Left ventricle myocardium superior (tissue), 1 donor: ENCODE measurements at regions not wholly inside any gene's neighbourhood (a gene's known extent, or its start where the extent isn't known, plus 50 kb on each side); places are given as distances from the start of the nearest gene placed in this dataset.

Experiments used
- ATAC-seq: fragments of 200-7000 bp; cut with Tn5 transposase; one replicate; pipeline ENCODE4 v1.9.1; 2020; ENCODE audit warnings: mild to moderate bottlenecking, moderate library complexity
- DNase-seq: peaks from one replicate; pipeline ENCODE4 v3.0.0-alpha.2; 2020
- intact Hi-C: fragments of 100-400 bp; cut with micrococcal nuclease; formaldehyde crosslinking; loops from one replicate; pipeline ENCODE4 v1.11.0; 2022
- donor health status: DM: no; HTN: yes; CAD: no; lungs with severe emphysema.

DNA sequence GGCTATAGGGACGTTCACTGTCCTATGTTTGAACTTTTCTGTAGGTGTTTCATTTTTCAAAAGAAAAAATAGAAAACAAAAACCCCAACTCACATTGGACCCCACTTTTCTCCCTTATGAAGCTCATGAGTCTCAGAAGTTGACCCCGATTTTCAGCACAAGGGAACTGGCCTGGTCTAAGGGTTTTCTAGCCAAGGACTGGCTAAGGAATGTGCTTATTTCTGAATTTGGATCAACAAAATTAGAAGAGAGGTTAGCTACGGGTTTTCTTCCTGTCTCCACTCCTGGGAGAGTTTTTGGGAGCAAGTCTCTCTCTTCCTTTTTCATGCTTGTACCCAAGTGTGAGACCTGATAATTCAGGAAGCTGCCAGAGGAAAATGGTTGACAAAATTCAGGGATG, 453.2 kb downstream of the KLF12 start:
- intact Hi-C loops = no loop called here
- peak; percentile 21 for ATAC-seq

DNA sequence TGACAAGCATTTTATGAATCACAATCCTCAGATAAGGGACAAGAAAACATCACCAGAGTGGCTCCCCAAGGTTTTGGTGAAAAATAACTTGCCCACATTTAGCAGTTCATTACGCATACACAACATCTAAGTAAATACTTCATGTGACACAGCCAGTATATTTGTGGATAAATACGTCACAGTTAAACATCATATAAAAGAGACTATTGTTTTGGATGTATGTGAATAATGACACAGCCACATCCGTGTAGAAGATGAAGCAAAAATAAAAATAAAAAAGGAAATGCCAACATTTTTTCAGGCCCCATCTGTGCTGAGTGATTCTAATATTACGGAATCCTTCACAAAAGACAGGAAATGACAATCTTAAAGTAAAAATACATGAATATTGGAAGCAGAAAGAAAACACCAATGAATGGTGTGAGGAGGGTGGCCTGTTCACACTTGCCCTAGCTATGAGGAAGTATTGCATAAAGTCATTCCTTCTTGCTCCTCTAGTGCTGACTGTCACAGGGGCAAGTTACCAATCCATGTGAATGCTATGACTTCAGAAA, 457.1 kb downstream of the KLF12 start:
- DNase-seq (no peak), ATAC-seq (no peak)
- intact Hi-C loops = no loop called here

More for the DNA sequence above, 453.2 kb downstream of the KLF12 start:
- DNase-seq = no peak

DNA sequence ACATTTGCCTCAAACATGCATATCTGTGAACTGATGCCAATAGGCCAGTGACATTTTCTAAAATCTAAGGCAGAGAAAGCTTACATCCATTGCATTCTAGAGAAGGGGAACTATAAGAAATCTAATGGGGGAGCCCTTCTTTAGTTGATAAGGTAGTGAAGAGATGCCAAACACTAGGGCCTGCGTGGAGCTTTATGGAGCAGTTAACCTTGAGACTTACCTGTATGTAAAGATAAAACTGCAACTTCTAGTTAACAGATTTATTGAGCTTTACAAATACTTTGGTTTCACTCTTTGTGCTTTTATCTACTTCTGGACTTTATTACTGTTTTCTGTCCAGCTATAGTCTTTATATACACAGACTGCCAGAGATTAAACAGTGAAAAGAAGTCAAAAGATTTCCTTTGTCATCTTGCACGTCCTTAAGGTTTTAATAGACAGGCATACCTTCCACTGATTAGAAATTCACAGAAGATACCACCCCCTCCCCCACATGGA, 457.6 kb downstream of the KLF12 start:
- no peak for DNase-seq
- intact Hi-C loops = no loop called here
- no peak for ATAC-seq

GRCh38 chr13:73675821-73676220, 458.4 kb downstream of the KLF12 start:
- no peak for DNase-seq
- ATAC-seq = no peak
- intact Hi-C loops = no loop called here

- DNase-seq = no peak
- ATAC-seq = no peak
- intact Hi-C loops = no loop called here
Measured at GRCh38 chr13:73674570-73674969, 459.6 kb downstream of the KLF12 start.

DNA sequence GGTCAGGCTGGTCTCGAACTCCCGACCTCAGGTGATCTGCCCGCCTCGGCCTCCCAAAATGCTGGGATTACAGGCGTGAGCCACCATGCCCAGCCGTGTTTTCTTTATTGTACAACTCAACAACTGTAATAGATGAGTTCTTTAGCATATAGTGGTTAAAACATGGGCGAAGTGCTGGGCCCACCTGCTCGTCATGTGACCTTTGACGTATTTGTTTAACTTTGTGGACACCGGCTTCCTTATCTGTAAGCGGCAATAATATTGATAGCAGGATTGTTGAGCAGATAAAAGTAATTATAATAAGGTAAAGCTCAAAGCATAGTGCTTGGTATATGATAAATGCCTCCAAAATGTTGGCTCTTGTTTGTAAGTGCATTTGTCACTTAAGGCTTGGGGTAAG, 460.3 kb downstream of the KLF12 start:
- DNase-seq = no peak
- no peak for ATAC-seq
- intact Hi-C loops = no loop called here

GRCh38 chr13:73672492-73672891, 461.7 kb downstream of the KLF12 start:
- intact Hi-C loops = no loop called here
- DNase-seq = no peak
- no peak for ATAC-seq

- no peak for ATAC-seq
- intact Hi-C loops = no loop called here
- no peak for DNase-seq
Measured at GRCh38 chr13:73671732-73672131, 462.5 kb downstream of the KLF12 start.

- intact Hi-C loops = no loop called here
- no peak for ATAC-seq
Measured at GRCh38 chr13:73671011-73671410, 463.2 kb downstream of the KLF12 start.

GRCh38 chr13:73667756-73668155, 466.4 kb downstream of the KLF12 start:
- DNase-seq = no peak
- intact Hi-C loops = no loop called here
- ATAC-seq = peak; percentile 91

More at GRCh38 chr13:73671011-73671410, 463.2 kb downstream of the KLF12 start:
- no peak for DNase-seq

DNA sequence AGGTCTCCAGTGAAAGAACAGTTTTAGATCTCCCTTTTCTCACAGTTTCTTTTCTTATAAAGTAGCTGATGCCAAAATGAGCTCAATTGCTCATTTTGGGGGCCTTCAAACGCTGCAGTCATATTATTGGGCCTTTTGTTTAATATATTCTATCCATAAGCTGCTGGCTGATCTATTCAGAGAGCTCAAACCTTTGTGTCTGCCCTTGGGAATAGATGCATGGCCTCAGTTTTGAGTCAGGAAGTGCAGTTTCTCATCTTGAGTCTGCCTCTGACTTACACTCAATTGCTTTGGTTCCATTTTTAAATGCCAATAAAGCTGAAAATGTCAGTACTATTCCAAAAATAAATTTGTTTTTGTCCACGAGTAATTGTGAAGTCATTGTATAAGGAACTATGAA, 468.9 kb downstream of the KLF12 start:
- intact Hi-C loops = no loop called here
- ATAC-seq (no peak), DNase-seq (no peak)

DNA sequence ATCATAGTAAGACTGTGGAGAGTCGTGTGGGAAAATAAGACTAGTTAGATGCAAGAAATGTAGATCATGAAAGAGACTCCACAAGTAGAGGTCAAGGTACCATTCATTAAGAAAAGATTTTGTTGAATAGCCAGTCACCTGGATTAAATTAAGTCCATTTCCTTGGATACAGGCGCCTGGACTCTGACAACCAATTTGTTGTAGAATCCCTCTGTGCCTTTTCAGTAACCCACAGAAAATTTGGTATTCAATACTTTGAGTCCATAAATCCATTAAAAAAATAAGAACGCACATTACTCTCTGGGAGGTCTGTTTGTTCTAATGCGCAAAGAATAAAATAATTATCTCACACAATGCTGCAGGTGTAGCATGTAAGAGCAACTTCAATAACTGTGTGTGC, 469.4 kb downstream of the KLF12 start:
- intact Hi-C loops = no loop called here
- ATAC-seq (no peak), DNase-seq (no peak)

GRCh38 chr13:73662833-73663232, 471.4 kb downstream of the KLF12 start:
- DNase-seq (no peak), ATAC-seq (no peak)
- intact Hi-C loops = no loop called here

GRCh38 chr13:73661687-73662425, 472.3 kb downstream of the KLF12 start:
- no peak for ATAC-seq
- no peak for DNase-seq
- intact Hi-C loops = no loop called here

DNA sequence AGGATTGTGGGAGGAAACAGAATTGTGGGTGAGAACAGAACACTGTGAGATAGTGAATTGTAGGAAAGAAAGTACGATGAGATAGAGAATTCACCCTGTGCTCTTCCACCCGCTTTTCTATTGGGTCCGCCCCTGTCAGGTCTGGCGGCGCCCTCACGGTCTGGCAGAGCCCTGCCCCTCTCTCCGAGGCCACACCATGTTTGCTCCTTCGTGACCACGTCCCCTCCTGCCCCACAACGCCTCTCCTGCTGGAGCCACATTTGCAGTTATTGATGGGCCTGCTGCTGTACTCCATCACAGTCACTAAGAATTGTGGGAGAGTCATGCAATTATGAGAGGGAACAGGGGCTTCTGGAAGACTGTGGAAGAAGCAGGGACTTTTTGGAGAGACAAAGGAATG, 473.1 kb downstream of the KLF12 start:
- no peak for ATAC-seq
- intact Hi-C loops = no loop called here
- DNase-seq = no peak

- DNase-seq = no peak
- intact Hi-C loops = no loop called here
- no peak for ATAC-seq
Measured at GRCh38 chr13:73658639-73659038, 475.6 kb downstream of the KLF12 start.

- ATAC-seq (peak; percentile 94), DNase-seq (peak; percentile 80)
- intact Hi-C loops = no loop called here
Measured at GRCh38 chr13:73657821-73658540, 476.2 kb downstream of the KLF12 start.

- ATAC-seq = no peak
- no peak for DNase-seq
- intact Hi-C loops = no loop called here
Measured at GRCh38 chr13:73656863-73657262, 477.3 kb downstream of the KLF12 start.

DNA sequence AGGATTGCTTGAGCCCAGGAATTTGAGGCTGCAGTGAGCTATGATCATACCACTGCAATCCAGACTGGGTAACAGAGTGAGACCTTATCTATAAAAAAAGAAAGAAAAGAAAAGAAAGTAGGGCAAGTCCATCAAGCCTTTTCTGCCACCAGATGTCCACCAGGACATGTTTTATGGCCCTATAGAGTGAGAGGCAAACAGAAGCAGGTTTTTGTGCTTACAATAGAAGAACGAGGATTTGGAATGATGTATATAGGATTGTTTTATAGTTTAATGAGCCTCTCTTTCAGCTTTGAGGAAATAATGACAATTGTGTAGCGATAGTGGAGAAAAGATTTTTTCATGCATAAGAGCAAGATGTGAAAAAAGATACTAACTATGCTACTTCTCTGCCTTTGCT, 480.5 kb downstream of the KLF12 start:
- intact Hi-C loops = no loop called here
- no peak for DNase-seq
- ATAC-seq = no peak

DNA sequence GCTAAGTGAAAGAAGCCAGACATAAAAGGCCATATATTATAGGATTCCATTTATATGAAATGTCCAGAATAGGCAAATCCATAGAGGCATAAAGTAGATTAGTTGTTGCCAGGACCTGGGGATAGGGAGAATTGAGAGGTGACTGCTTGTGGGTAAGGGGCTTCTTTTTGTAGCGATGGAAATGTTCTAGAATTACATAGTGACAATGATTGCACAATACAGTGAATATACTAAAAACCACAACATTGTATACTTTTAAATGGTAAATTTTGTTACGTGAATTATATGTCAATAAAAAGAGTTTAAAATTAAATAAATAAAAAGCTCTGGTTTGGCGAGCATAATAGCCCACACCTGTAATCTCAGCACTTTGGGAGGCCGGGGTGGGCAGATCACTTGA, 486.8 kb downstream of the KLF12 start:
- intact Hi-C loops = no loop called here
- DNase-seq (no peak), ATAC-seq (no peak)
